Adrenal gland (tissue), 5 donors: ENCODE measurements at regions not wholly inside any gene's neighbourhood (a gene's known extent, or its start where the extent isn't known, plus 50 kb on each side); places are given as distances from the start of the nearest gene placed in this dataset.

Experiments used
- POLR2A ChIP-seq, 2 donors: fragments of 450-650 bp; IDR thresholded peaks; one replicate each; pipeline ENCODE4 v1.6.1; 2017; ENCODE audit warnings: antibody characterized with exemption in 2 of 2, mild to moderate bottlenecking in 2 of 2, moderate library complexity in 1 of 2
- TF ChIP-seq, protein P1 (sequence below), 6 experiments: fragments of 450-650 bp in 4 of 6; fragments of 200-600 bp in 2 of 6; sonication (generic) in 1 of 6; IDR thresholded peaks; 1 replicate in 5 of 6; 2 replicates in 1 of 6; pipeline versions ENCODE4 v1.5.1 to v1.8.0; 2016 to 2021; ENCODE audit warnings: antibody characterized with exemption in 6 of 6, mild to moderate bottlenecking in 2 of 6, moderate library complexity in 1 of 6
- donor health status: DM: no; HTN: no; CAD: no.

DNA sequence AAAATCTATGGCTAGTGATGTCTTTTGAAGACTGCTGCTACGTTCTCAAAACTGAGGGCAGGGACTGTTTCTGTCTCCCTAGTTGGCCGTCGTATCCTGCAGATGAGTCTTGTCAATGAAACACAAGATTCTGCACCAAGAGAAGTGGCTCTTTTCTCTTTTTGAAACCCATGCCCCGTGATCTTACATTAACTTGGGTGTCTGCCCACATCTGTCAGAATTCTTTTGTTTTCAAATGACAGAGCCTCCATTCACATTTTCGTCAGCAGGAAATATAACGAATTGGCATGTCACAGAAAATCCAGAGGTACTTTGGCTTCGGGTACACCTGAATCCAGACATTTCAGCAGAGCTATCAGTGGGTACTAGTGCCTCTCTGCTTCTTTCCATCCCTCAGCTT lies 331.3 kb upstream of the PROK2 start:
- TF ChIP-seq, protein P1, sequence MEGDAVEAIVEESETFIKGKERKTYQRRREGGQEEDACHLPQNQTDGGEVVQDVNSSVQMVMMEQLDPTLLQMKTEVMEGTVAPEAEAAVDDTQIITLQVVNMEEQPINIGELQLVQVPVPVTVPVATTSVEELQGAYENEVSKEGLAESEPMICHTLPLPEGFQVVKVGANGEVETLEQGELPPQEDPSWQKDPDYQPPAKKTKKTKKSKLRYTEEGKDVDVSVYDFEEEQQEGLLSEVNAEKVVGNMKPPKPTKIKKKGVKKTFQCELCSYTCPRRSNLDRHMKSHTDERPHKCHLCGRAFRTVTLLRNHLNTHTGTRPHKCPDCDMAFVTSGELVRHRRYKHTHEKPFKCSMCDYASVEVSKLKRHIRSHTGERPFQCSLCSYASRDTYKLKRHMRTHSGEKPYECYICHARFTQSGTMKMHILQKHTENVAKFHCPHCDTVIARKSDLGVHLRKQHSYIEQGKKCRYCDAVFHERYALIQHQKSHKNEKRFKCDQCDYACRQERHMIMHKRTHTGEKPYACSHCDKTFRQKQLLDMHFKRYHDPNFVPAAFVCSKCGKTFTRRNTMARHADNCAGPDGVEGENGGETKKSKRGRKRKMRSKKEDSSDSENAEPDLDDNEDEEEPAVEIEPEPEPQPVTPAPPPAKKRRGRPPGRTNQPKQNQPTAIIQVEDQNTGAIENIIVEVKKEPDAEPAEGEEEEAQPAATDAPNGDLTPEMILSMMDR (IDR thresholded peaks at IDR 0.05) = no peak
- TF ChIP-seq POLR2A (IDR thresholded peaks at IDR 0.05) = no peak
